IMR-90 (cell line): ENCODE measurements at regions not wholly inside any gene's neighbourhood (a gene's known extent, or its start where the extent isn't known, plus 50 kb on each side); places are given as distances from the start of the nearest gene placed in this dataset.

Experiments used
- ATAC-seq: fragments of 200-7000 bp; cut with Tn5 transposase; 2 replicates; pipeline ENCODE4 v1.9.1; 2020; ENCODE audit warnings: low read depth, mild to moderate bottlenecking, moderate library complexity
- BruUV-seq: library from RNA; stranded (reverse); fragments of 400-500 nt; replicated peaks from 2 replicates; lab custom pipeline; 2021; lab: Mats Ljungman, UMichigan
- CTCF ChIA-PET: fragments of 300-600 bp; formaldehyde crosslinking; extraction: SDS; loops from one replicate; lab custom pipeline; 2021; ENCODE audit warnings: antibody characterized with exemption; lab: Yijun Ruan, JAX
- POLR2A ChIA-PET: fragments of 300-600 bp; sonication (Branson Sonifier 250); formaldehyde crosslinking; loops from one replicate; lab custom pipeline; 2022; ENCODE audit warnings: antibody characterized with exemption; ENCODE audit not compliant: unreplicated experiment; lab: Charles Lee
- DNase-seq: peaks from one replicate; pipeline ENCODE4 v3.0.0; 2013
- H2AFZ ChIP-seq: replicated peaks from 2 replicates; pipeline ENCODE3; 2013; ENCODE audit warnings: low read length, mild to moderate bottlenecking; ENCODE audit not compliant: poor library complexity
- H2AK5ac ChIP-seq: 2 replicates; pipeline ENCODE4 v1.6.1; 2013; ENCODE audit warnings: low read depth, low read length, inconsistent platforms
- H2AK9ac ChIP-seq: replicated peaks from 2 replicates; pipeline ENCODE3; 2013; ENCODE audit warnings: mild to moderate bottlenecking, low read depth, low read length, moderate library complexity; ENCODE audit not compliant: poor library complexity
- H2BK120ac ChIP-seq: 2 replicates; pipeline ENCODE4 v1.6.1; 2013; ENCODE audit warnings: low read depth, low read length, inconsistent platforms
- H2BK15ac ChIP-seq: 3 replicates; pipeline ENCODE4 v1.6.1; 2013; ENCODE audit warnings: low read depth, low read length, inconsistent platforms
- H2BK20ac ChIP-seq: 2 replicates; pipeline ENCODE4 v1.6.1; 2013; ENCODE audit warnings: low read depth, mild to moderate bottlenecking, inconsistent platforms, low read length, moderate library complexity
- H2BK5ac ChIP-seq: 2 replicates; pipeline ENCODE4 v1.6.1; 2013; ENCODE audit warnings: mild to moderate bottlenecking, low read depth, low read length, inconsistent platforms; ENCODE audit not compliant: poor library complexity, severe bottlenecking
- H3K14ac ChIP-seq: replicated peaks from 2 replicates; pipeline ENCODE4 v1.6.1; 2013; ENCODE audit warnings: low read depth, low read length, inconsistent platforms
- H3K18ac ChIP-seq: 2 replicates; pipeline ENCODE4 v1.6.1; 2013; ENCODE audit warnings: low read depth, low read length, control low read depth
- H3K23ac ChIP-seq: 2 replicates; pipeline ENCODE4 v1.6.1; 2013; ENCODE audit warnings: low read depth, low read length, inconsistent platforms
- H3K27ac ChIP-seq: 2 replicates; pipeline ENCODE4 v1.5.1; 2013; ENCODE audit warnings: mild to moderate bottlenecking, control low read depth, low read length; ENCODE audit not compliant: insufficient read depth
- H3K27me3 ChIP-seq: 2 replicates; pipeline ENCODE4 v1.6.1; 2013; ENCODE audit warnings: low read length; ENCODE audit not compliant: control insufficient read depth, insufficient read depth
- H3K36me3 ChIP-seq: 2 replicates; pipeline ENCODE4 v1.6.1; 2013; ENCODE audit warnings: low read length, mixed read lengths; ENCODE audit not compliant: control insufficient read depth, insufficient read depth
- H3K4ac ChIP-seq: 2 replicates; pipeline ENCODE4 v1.6.1; 2013; ENCODE audit warnings: low read depth, low read length, inconsistent platforms
- H3K4me1 ChIP-seq: 2 replicates; pipeline ENCODE4 v1.6.1; 2013; ENCODE audit warnings: low read length, mixed read lengths; ENCODE audit not compliant: control insufficient read depth, insufficient read depth
- H3K4me2 ChIP-seq: 2 replicates; pipeline ENCODE4 v1.6.1; 2013; ENCODE audit warnings: low read depth, mild to moderate bottlenecking, control low read depth, low read length, moderate library complexity
- H3K4me3 ChIP-seq: 2 replicates; pipeline ENCODE4 v1.5.1; 2013; ENCODE audit warnings: low read depth, mild to moderate bottlenecking, control low read depth, low read length, moderate library complexity; ENCODE audit not compliant: insufficient read depth
- H3K56ac ChIP-seq: 2 replicates; pipeline ENCODE4 v1.6.1; 2013; ENCODE audit warnings: low read length, inconsistent platforms; ENCODE audit not compliant: insufficient read depth; ENCODE audit errors: extremely low read depth
- H3K79me1 ChIP-seq, 2 experiments: 2 replicates each; pipeline ENCODE4 v1.6.1; 2013; ENCODE audit warnings: low read length in 2 of 2, inconsistent platforms in 1 of 2, low read depth in 1 of 2
- H3K9ac ChIP-seq: 2 replicates; pipeline ENCODE4 v1.6.1; 2013; ENCODE audit warnings: low read depth, low read length, control low read depth
- H3K9me1 ChIP-seq: 2 replicates; pipeline ENCODE4 v1.6.1; 2013; ENCODE audit warnings: low read length, inconsistent platforms; ENCODE audit not compliant: insufficient read depth
- H3K9me3 ChIP-seq: 2 replicates; pipeline ENCODE4 v1.6.1; 2013; ENCODE audit warnings: low read length; ENCODE audit not compliant: control insufficient read depth, insufficient read depth
- H4K20me1 ChIP-seq: 2 replicates; pipeline ENCODE4 v1.6.1; 2013; ENCODE audit warnings: low read length, inconsistent platforms; ENCODE audit not compliant: insufficient read depth
- H4K5ac ChIP-seq: 2 replicates; pipeline ENCODE4 v1.6.1; 2013; ENCODE audit warnings: mild to moderate bottlenecking, low read depth, low read length, control low read depth
- H4K8ac ChIP-seq, 2 experiments: 2 replicates each; pipeline ENCODE4 v1.6.1; 2013; ENCODE audit warnings: low read depth in 2 of 2, low read length in 2 of 2, control low read depth in 1 of 2, inconsistent platforms in 1 of 2
- H4K91ac ChIP-seq: 2 replicates; pipeline ENCODE4 v1.6.1; 2013; ENCODE audit warnings: low read depth, low read length, inconsistent platforms; ENCODE audit not compliant: insufficient read depth
- MAFK ChIP-seq: IDR thresholded peaks from 2 replicates; pipeline ENCODE4 v1.6.1; 2012; ENCODE audit warnings: low read depth, low read length, improper control_type of control experiment
- NFE2L2 ChIP-seq: fragments of 150-350 bp; IDR thresholded peaks from 2 replicates; pipeline ENCODE4 v1.6.1; 2016; ENCODE audit warnings: low read depth, mild to moderate bottlenecking, low read length
- WGBS, 2 experiments: methylation state at CpG; one replicate each; pipeline versions ENCODE4 v1.1.5 to v1.1.7; 2013; ENCODE audit warnings: missing lambda C conversion rate in 2 of 2; ENCODE audit not compliant: insufficient read length in 1 of 2; ENCODE audit errors: extremely low coverage in 2 of 2; 5-methylcytosine and 5-hydroxymethylcytosine counted together
- dilution Hi-C: fragments of 300-500 bp; cut with HindIII; formaldehyde crosslinking; loops from one replicate; pipeline ENCODE4 v1.14.3; 2018; ENCODE audit warnings: low sequenced_read_pairs; ENCODE audit not compliant: unreplicated experiment
- in situ Hi-C: fragments of 300-500 bp; cut with MboI; formaldehyde crosslinking; loops from 3 replicates; pipeline ENCODE4 v1.14.3; 2019; ENCODE audit warnings: low sequenced_read_pairs, inconsistent platforms, mixed read lengths
- intact Hi-C: fragments of 100-400 bp; cut with micrococcal nuclease; formaldehyde crosslinking; loops from 2 replicates; pipeline ENCODE4 v1.10.0; 2022

DNA sequence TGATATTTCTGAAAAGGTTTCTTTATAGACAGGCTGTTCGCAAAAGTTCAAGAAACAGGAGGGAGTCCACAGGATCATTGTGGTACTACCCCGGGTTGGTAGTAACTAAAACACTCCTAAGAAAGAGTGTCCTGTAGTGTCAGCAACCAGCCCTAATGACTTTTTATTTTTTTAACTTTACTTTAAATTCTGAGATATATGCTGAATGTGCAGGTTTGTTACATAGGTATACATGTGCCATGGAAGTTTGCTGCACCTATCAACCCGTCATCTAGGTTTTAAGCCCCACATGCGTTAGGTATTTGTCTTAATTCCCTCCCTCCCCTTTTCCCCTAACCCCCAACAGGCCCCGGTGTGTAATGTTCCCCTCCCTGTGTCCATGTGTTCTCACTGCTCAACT is 1396.9 kb upstream of the ZEB2 start:
- Histone ChIP-seq H4K20me1 (no peaks in the 10 kb centered on the region), H2BK120ac (no peak overlapping the region), H2BK20ac (no peak overlapping the region), H2BK5ac (no peak overlapping the region), H3K9ac (no peak overlapping the region), H2AK5ac (no peak overlapping the region), H3K36me3 (no peaks in the 10 kb centered on the region), H4K8ac (no peak overlapping the region), H3K9me3 (no peaks in the 10 kb centered on the region), H3K56ac (no peak overlapping the region), H2AK9ac (no peak overlapping the region), H3K14ac (no peak overlapping the region), H3K18ac (no peak overlapping the region), H3K27me3 (no peaks in the 10 kb centered on the region), H3K9me1 (no peaks in the 10 kb centered on the region), H4K5ac (no peak overlapping the region), H3K4me2 (no peak overlapping the region), H3K27ac (no peak overlapping the region), H2AFZ (no peak overlapping the region), H2BK15ac (no peak overlapping the region), H3K4ac (no peak overlapping the region), H3K79me1 (no peaks in the 10 kb centered on the region), H3K23ac (no peak overlapping the region), H3K4me1 (no peaks in the 10 kb centered on the region), H3K4me3 (no peak overlapping the region), H4K91ac (no peak overlapping the region)
- TF ChIP-seq NFE2L2: no peak
- 0 out of 2 replicates have a peak, but pooled peaks have one; percentile 2 for TF ChIP-seq MAFK
- intact Hi-C loops (loop anchor here (5.0 kb wide), 1 partner anchor 154 kb away; no protein-coding TSS in a partner anchor), dilution Hi-C loops (no loop called here), in situ Hi-C loops (no loop called here)
- POLR2A ChIA-PET: no interaction called here
- BruUV-seq: no TSS peak
- WGBS, 2 experiments: no CpG with 5 or more reads among the region's 5 CpGs
- CTCF ChIA-PET: no interaction called here
- DNase-seq (no peak), ATAC-seq (no peak)
